Esophagus muscularis mucosa (tissue), 4 donors: ENCODE measurements at regions not wholly inside any gene's neighbourhood (a gene's known extent, or its start where the extent isn't known, plus 50 kb on each side); places are given as distances from the start of the nearest gene placed in this dataset.

Experiments
- DNase-seq: peaks from one replicate; pipeline ENCODE4 v3.0.0-alpha.2; 2017; ENCODE audit errors: extremely low spot score
- H3K27ac ChIP-seq, 4 donors: fragments of 200-600 bp; sonication (generic); replicated peaks in 1 of 4; 1 replicate in 3 of 4; 2 replicates in 1 of 4; pipeline ENCODE4 v1.5.1; 2016 to 2019; ENCODE audit warnings: mild to moderate bottlenecking in 1 of 4
- H3K27me3 ChIP-seq, 4 donors: fragments of 200-600 bp; sonication (generic); one replicate each; pipeline versions ENCODE4 v1.5.1 to v1.6.0; 2016 to 2019
- H3K36me3 ChIP-seq, 4 donors: fragments of 200-600 bp; sonication (generic); one replicate each; pipeline ENCODE4 v1.5.1; 2016 to 2019
- H3K4me1 ChIP-seq, 4 donors: fragments of 200-600 bp; sonication (generic); one replicate each; pipeline ENCODE4 v1.5.1; 2016 to 2019
- H3K4me3 ChIP-seq, 4 donors: fragments of 200-600 bp; sonication (generic); 1 replicate in 2 of 4; 2 replicates in 2 of 4; pipeline ENCODE4 v1.5.1; 2016 to 2019; ENCODE audit warnings: mild to moderate bottlenecking in 4 of 4, moderate library complexity in 1 of 4
- H3K9me3 ChIP-seq, 4 donors: fragments of 200-600 bp; sonication (generic); 1 replicate in 3 of 4; 2 replicates in 1 of 4; pipeline ENCODE4 v1.5.1; 2016 to 2019
- CTCF ChIP-seq, 3 experiments: fragments of 200-600 bp in 2 of 3; fragments of 450-650 bp in 1 of 3; sonication (generic) in 2 of 3; IDR thresholded peaks; one replicate each; pipeline ENCODE4 v1.5.1; 2017 to 2019; ENCODE audit warnings: antibody characterized with exemption in 3 of 3, mild to moderate bottlenecking in 2 of 3, moderate library complexity in 1 of 3
- EP300 ChIP-seq: sonication (generic); formaldehyde crosslinking; IDR thresholded peaks from one replicate; pipeline ENCODE4 v1.6.1; 2017; ENCODE audit warnings: antibody characterized with exemption
- POLR2A ChIP-seq: fragments of 450-650 bp; IDR thresholded peaks from one replicate; pipeline ENCODE4 v1.6.1; 2017; ENCODE audit warnings: antibody characterized with exemption, moderate library complexity, mild to moderate bottlenecking, low read depth
- POLR2AphosphoS5 ChIP-seq, 2 donors: sonication (generic); formaldehyde crosslinking; IDR thresholded peaks; one replicate each; pipeline ENCODE4 v1.6.1; 2017; ENCODE audit warnings: antibody characterized with exemption in 2 of 2
- WGBS: methylation state at CpG from one replicate; pipeline ENCODE4 v1.1.5; 2018; 5-methylcytosine and 5-hydroxymethylcytosine counted together
- intact Hi-C: fragments of 100-400 bp; cut with DNase I; formaldehyde crosslinking; loops from one replicate; pipeline ENCODE4 v1.15.1; 2023

DNA sequence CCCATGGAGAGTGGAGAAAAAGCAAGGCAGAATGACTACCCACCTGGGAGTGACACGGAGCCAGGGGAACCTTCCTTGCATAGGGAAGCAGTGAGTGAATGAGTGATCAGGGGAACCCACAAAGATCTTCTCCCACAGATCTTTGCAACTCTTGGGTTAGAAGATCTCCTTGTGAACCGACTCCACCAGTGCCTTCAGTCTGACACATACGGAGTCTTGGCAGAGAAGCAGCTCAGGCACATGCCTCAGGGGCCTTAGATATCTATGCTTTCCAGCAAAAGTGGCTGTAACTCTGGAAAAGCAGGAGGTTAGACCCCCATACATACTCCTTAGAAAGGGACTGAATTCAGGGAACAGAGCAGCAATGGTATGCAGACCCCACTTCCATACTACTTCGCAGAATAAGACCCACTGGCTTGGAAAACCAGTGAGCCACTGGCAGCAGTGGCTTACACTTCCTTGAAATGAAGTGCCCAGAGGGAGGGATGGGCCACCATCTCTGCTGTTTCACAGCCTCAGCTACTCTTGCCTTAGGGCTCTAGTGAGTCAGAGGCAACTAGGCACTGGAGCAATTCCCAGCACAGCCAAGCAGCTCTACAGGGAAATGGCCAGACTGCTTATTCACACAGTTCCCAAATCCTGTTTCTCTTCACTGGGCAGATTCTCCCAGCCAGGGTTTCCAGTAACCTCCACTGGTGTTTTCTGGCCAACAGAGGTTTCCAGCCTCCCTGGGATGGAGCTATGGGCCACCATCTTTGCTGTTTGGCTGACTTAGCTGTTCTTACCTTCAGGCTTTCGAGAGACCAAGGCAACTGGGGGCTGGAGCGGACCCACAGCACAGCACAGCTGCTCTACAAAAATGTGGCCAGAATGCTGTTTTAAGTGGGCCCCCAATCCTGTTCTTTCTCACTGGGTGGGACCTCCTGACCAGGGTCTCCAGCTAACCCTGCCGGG lies 82.8 kb upstream of the TCEAL2 start:
- intact Hi-C loops = no loop called here
- 69% methylated on average over 6 of the region's 7 CpGs for WGBS
- no peaks in the 10 kb centered on the region for H3K27me3 ChIP-seq
- TF ChIP-seq EP300 (no peak), POLR2A (no peak), POLR2AphosphoS5 (IDR thresholded peaks at IDR 0.05) (no peak), CTCF (IDR thresholded peaks at IDR 0.05) (no peak)
- peaks cover 0 to 8% (median 0%) of the 10 kb centered on the region in 4 donors for H3K9me3 ChIP-seq
- no peak overlapping the region for H3K4me3 ChIP-seq
- no peak for DNase-seq
- no peaks in the 10 kb centered on the region for H3K4me1 ChIP-seq
- H3K27ac ChIP-seq = no peak overlapping the region
- H3K36me3 ChIP-seq = no peaks in the 10 kb centered on the region

GRCh38 chrX:102029026-102029425 lies 96.5 kb upstream of the TCEAL2 start:
- Histone ChIP-seq H3K4me3 (no peak overlapping the region), H3K27me3 (no peaks in the 10 kb centered on the region), H3K4me1 (no peaks in the 10 kb centered on the region), H3K9me3 (peaks cover 0 to 32% (median 0%) of the 10 kb centered on the region in 4 donors), H3K27ac (no peak overlapping the region), H3K36me3 (no peaks in the 10 kb centered on the region)
- TF ChIP-seq POLR2AphosphoS5 (IDR thresholded peaks at IDR 0.05) (no peak), POLR2A (no peak), CTCF (IDR thresholded peaks at IDR 0.05) (no peak), EP300 (no peak)
- WGBS = 88% methylated on average over 1 of the region's 2 CpGs
- DNase-seq = no peak
- intact Hi-C loops = no loop called here

- H3K27me3 ChIP-seq = peaks cover 0 to 4% (median 0%) of the 10 kb centered on the region in 4 donors
Measured at GRCh38 chrX:102018208-102018607, 86.4 kb upstream of the ZMAT1 start.

DNA sequence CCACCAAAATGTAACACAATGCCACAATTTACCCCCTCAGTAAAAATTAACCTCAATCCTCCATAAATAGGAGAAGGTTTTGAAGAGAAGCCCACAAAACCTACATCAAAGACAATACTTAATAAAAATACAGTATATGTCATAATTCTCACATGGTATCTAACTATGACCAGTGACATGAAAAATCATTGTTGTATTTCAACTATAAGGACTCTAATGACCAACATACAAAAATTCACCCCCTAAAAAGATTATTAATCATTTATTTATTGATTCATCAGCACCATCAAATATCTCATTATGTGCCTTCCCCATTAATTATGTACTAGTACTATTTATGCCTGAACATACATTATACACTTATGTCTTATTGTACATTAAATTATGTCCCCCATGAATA lies 77.1 kb upstream of the ZMAT1 start:
- no peaks in the 10 kb centered on the region for H3K27me3 ChIP-seq
- no peaks in the 10 kb centered on the region for H3K36me3 ChIP-seq
- intact Hi-C loops = no loop called here
- peaks cover 0 to 6% (median 0%) of the 10 kb centered on the region in 4 donors for H3K9me3 ChIP-seq
- no peak for DNase-seq
- TF ChIP-seq POLR2AphosphoS5 (IDR thresholded peaks at IDR 0.05) (no peak), EP300 (no peak), CTCF (IDR thresholded peaks at IDR 0.05) (no peak), POLR2A (no peak)
- no peak overlapping the region for H3K27ac ChIP-seq
- no peaks in the 10 kb centered on the region for H3K4me1 ChIP-seq
- H3K4me3 ChIP-seq = no peak overlapping the region

More at GRCh38 chrX:102018208-102018607, 86.4 kb upstream of the ZMAT1 start:
- 87% methylated on average over 3 of the region's 4 CpGs for WGBS
- intact Hi-C loops = no loop called here
- DNase-seq = no peak
- TF ChIP-seq EP300 (no peak), POLR2AphosphoS5 (IDR thresholded peaks at IDR 0.05) (no peak), CTCF (IDR thresholded peaks at IDR 0.05) (no peak), POLR2A (no peak)
- no peak overlapping the region for H3K4me3 ChIP-seq
- no peaks in the 10 kb centered on the region for H3K36me3 ChIP-seq
- no peak overlapping the region for H3K27ac ChIP-seq
- no peaks in the 10 kb centered on the region for H3K9me3 ChIP-seq
- H3K4me1 ChIP-seq = no peaks in the 10 kb centered on the region
